IMR-90 (cell line): ENCODE measurements at regions not wholly inside any gene's neighbourhood (a gene's known extent, or its start where the extent isn't known, plus 50 kb on each side); places are given as distances from the start of the nearest gene placed in this dataset.

ENCODE experiments used
- ATAC-seq: fragments of 200-7000 bp; cut with Tn5 transposase; 2 replicates; pipeline ENCODE4 v1.9.1; 2020; ENCODE audit warnings: low read depth, mild to moderate bottlenecking, moderate library complexity
- BruUV-seq: library from RNA; stranded (reverse); fragments of 400-500 nt; replicated peaks from 2 replicates; lab custom pipeline; 2021; lab: Mats Ljungman, UMichigan
- CTCF ChIA-PET: fragments of 300-600 bp; formaldehyde crosslinking; extraction: SDS; loops from one replicate; lab custom pipeline; 2021; ENCODE audit warnings: antibody characterized with exemption; lab: Yijun Ruan, JAX
- POLR2A ChIA-PET: fragments of 300-600 bp; sonication (Branson Sonifier 250); formaldehyde crosslinking; loops from one replicate; lab custom pipeline; 2022; ENCODE audit warnings: antibody characterized with exemption; ENCODE audit not compliant: unreplicated experiment; lab: Charles Lee
- DNase-seq: peaks from one replicate; pipeline ENCODE4 v3.0.0; 2013
- H2AFZ ChIP-seq: replicated peaks from 2 replicates; pipeline ENCODE3; 2013; ENCODE audit warnings: low read length, mild to moderate bottlenecking; ENCODE audit not compliant: poor library complexity
- H2AK5ac ChIP-seq: 2 replicates; pipeline ENCODE4 v1.6.1; 2013; ENCODE audit warnings: low read depth, low read length, inconsistent platforms
- H2AK9ac ChIP-seq: replicated peaks from 2 replicates; pipeline ENCODE3; 2013; ENCODE audit warnings: mild to moderate bottlenecking, low read depth, low read length, moderate library complexity; ENCODE audit not compliant: poor library complexity
- H2BK120ac ChIP-seq: 2 replicates; pipeline ENCODE4 v1.6.1; 2013; ENCODE audit warnings: low read depth, low read length, inconsistent platforms
- H2BK15ac ChIP-seq: 3 replicates; pipeline ENCODE4 v1.6.1; 2013; ENCODE audit warnings: low read depth, low read length, inconsistent platforms
- H2BK20ac ChIP-seq: 2 replicates; pipeline ENCODE4 v1.6.1; 2013; ENCODE audit warnings: low read depth, mild to moderate bottlenecking, inconsistent platforms, low read length, moderate library complexity
- H2BK5ac ChIP-seq: 2 replicates; pipeline ENCODE4 v1.6.1; 2013; ENCODE audit warnings: mild to moderate bottlenecking, low read depth, low read length, inconsistent platforms; ENCODE audit not compliant: poor library complexity, severe bottlenecking
- H3K14ac ChIP-seq: replicated peaks from 2 replicates; pipeline ENCODE4 v1.6.1; 2013; ENCODE audit warnings: low read depth, low read length, inconsistent platforms
- H3K18ac ChIP-seq: 2 replicates; pipeline ENCODE4 v1.6.1; 2013; ENCODE audit warnings: low read depth, low read length, control low read depth
- H3K23ac ChIP-seq: 2 replicates; pipeline ENCODE4 v1.6.1; 2013; ENCODE audit warnings: low read depth, low read length, inconsistent platforms
- H3K27ac ChIP-seq: 2 replicates; pipeline ENCODE4 v1.5.1; 2013; ENCODE audit warnings: mild to moderate bottlenecking, control low read depth, low read length; ENCODE audit not compliant: insufficient read depth
- H3K27me3 ChIP-seq: 2 replicates; pipeline ENCODE4 v1.6.1; 2013; ENCODE audit warnings: low read length; ENCODE audit not compliant: control insufficient read depth, insufficient read depth
- H3K36me3 ChIP-seq: 2 replicates; pipeline ENCODE4 v1.6.1; 2013; ENCODE audit warnings: low read length, mixed read lengths; ENCODE audit not compliant: control insufficient read depth, insufficient read depth
- H3K4ac ChIP-seq: 2 replicates; pipeline ENCODE4 v1.6.1; 2013; ENCODE audit warnings: low read depth, low read length, inconsistent platforms
- H3K4me1 ChIP-seq: 2 replicates; pipeline ENCODE4 v1.6.1; 2013; ENCODE audit warnings: low read length, mixed read lengths; ENCODE audit not compliant: control insufficient read depth, insufficient read depth
- H3K4me2 ChIP-seq: 2 replicates; pipeline ENCODE4 v1.6.1; 2013; ENCODE audit warnings: low read depth, mild to moderate bottlenecking, control low read depth, low read length, moderate library complexity
- H3K4me3 ChIP-seq: 2 replicates; pipeline ENCODE4 v1.5.1; 2013; ENCODE audit warnings: low read depth, mild to moderate bottlenecking, control low read depth, low read length, moderate library complexity; ENCODE audit not compliant: insufficient read depth
- H3K56ac ChIP-seq: 2 replicates; pipeline ENCODE4 v1.6.1; 2013; ENCODE audit warnings: low read length, inconsistent platforms; ENCODE audit not compliant: insufficient read depth; ENCODE audit errors: extremely low read depth
- H3K79me1 ChIP-seq, 2 experiments: 2 replicates each; pipeline ENCODE4 v1.6.1; 2013; ENCODE audit warnings: low read length in 2 of 2, inconsistent platforms in 1 of 2, low read depth in 1 of 2
- H3K9ac ChIP-seq: 2 replicates; pipeline ENCODE4 v1.6.1; 2013; ENCODE audit warnings: low read depth, low read length, control low read depth
- H3K9me1 ChIP-seq: 2 replicates; pipeline ENCODE4 v1.6.1; 2013; ENCODE audit warnings: low read length, inconsistent platforms; ENCODE audit not compliant: insufficient read depth
- H3K9me3 ChIP-seq: 2 replicates; pipeline ENCODE4 v1.6.1; 2013; ENCODE audit warnings: low read length; ENCODE audit not compliant: control insufficient read depth, insufficient read depth
- H4K20me1 ChIP-seq: 2 replicates; pipeline ENCODE4 v1.6.1; 2013; ENCODE audit warnings: low read length, inconsistent platforms; ENCODE audit not compliant: insufficient read depth
- H4K5ac ChIP-seq: 2 replicates; pipeline ENCODE4 v1.6.1; 2013; ENCODE audit warnings: mild to moderate bottlenecking, low read depth, low read length, control low read depth
- H4K8ac ChIP-seq, 2 experiments: 2 replicates each; pipeline ENCODE4 v1.6.1; 2013; ENCODE audit warnings: low read depth in 2 of 2, low read length in 2 of 2, control low read depth in 1 of 2, inconsistent platforms in 1 of 2
- H4K91ac ChIP-seq: 2 replicates; pipeline ENCODE4 v1.6.1; 2013; ENCODE audit warnings: low read depth, low read length, inconsistent platforms; ENCODE audit not compliant: insufficient read depth
- RCOR1 ChIP-seq: IDR thresholded peaks from 2 replicates; pipeline ENCODE4 v1.6.1; 2012; ENCODE audit warnings: mild to moderate bottlenecking, low read length, improper control_type of control experiment; ENCODE audit not compliant: insufficient replicate concordance
- RFX5 ChIP-seq: IDR thresholded peaks from 2 replicates; pipeline ENCODE4 v1.8.0; 2012; ENCODE audit warnings: low read depth, mild to moderate bottlenecking, low read length, moderate library complexity
- WGBS, 2 experiments: methylation state at CpG; one replicate each; pipeline versions ENCODE4 v1.1.5 to v1.1.7; 2013; ENCODE audit warnings: missing lambda C conversion rate in 2 of 2; ENCODE audit not compliant: insufficient read length in 1 of 2; ENCODE audit errors: extremely low coverage in 2 of 2; 5-methylcytosine and 5-hydroxymethylcytosine counted together
- dilution Hi-C: fragments of 300-500 bp; cut with HindIII; formaldehyde crosslinking; loops from one replicate; pipeline ENCODE4 v1.14.3; 2018; ENCODE audit warnings: low sequenced_read_pairs; ENCODE audit not compliant: unreplicated experiment
- in situ Hi-C: fragments of 300-500 bp; cut with MboI; formaldehyde crosslinking; loops from 3 replicates; pipeline ENCODE4 v1.14.3; 2019; ENCODE audit warnings: low sequenced_read_pairs, inconsistent platforms, mixed read lengths
- intact Hi-C: fragments of 100-400 bp; cut with micrococcal nuclease; formaldehyde crosslinking; loops from 2 replicates; pipeline ENCODE4 v1.10.0; 2022
- TF ChIP-seq, protein P1 (sequence below): fragments of 150-350 bp; IDR thresholded peaks from 2 replicates; pipeline ENCODE4 v1.6.1; 2016; ENCODE audit warnings: low read depth, mild to moderate bottlenecking, low read length, moderate library complexity, borderline replicate concordance

DNA sequence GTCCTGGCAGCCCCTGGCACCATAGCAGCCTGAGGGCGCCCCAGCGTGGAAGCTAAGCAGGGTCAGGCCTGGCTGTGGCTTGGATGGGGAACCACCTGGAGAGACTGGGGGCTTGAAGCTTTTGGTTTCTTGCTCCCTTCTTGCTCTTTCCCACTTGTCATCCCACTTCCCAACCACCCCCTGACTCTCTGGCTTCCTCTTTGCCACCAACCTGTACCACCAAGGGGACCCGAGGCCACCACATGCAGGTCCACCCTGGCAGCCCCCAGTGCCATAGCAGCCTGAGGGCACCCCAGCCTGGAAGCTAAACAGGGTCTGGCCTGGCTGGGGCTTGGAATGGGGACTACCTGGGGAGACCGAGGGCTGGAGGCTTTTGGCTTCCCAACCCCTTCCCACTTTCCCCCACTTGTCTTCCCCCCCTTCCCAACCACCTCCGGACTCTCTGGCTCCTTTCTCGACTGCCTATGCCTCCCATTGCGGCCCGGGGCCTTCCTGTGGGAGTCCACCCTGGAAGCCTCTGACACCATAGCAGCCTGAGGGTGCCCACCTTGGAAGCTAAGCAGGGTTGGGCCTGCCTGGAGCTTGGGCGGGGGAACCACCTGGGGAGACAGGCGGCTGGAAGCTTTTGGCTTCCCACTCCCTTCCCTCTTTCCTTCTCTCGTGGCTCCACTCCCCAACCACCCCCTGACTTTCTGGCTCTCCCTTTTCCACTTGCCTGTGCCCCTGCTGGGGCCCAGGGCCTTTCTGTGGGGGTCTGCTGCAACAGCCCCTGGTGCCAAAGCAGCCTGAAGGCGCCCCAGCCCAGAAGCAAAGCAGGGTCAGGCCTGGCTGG, 2294.4 kb downstream of the TP53TG3F start:
- WGBS, 2 experiments: no CpG with 5 or more reads among the region's 12 CpGs
- dilution Hi-C loops: no loop called here

More for the DNA sequence above, 2294.4 kb downstream of the TP53TG3F start:
- no peak for ATAC-seq
- Histone ChIP-seq H3K36me3 (no peaks in the 10 kb centered on the region), H3K14ac (no peak overlapping the region), H3K4me2 (no peak overlapping the region), H2AK5ac (no peak overlapping the region), H4K91ac (no peak overlapping the region), H2AK9ac (no peak overlapping the region), H3K79me1 (no peaks in the 10 kb centered on the region), H3K56ac (no peak overlapping the region), H3K4me3 (no peak overlapping the region), H3K27me3 (no peaks in the 10 kb centered on the region), H2BK120ac (no peak overlapping the region), H2AFZ (no peak overlapping the region), H3K23ac (no peak overlapping the region), H2BK15ac (no peak overlapping the region), H4K20me1 (no peaks in the 10 kb centered on the region), H4K8ac (no peak overlapping the region), H3K18ac (no peak overlapping the region), H4K5ac (no peak overlapping the region), H3K27ac (no peak overlapping the region), H3K4me1 (no peaks in the 10 kb centered on the region), H3K9me3 (peaks cover 50% of the 10 kb centered on the region), H3K9ac (no peak overlapping the region), H2BK20ac (no peak overlapping the region), H2BK5ac (no peak overlapping the region), H3K4ac (no peak overlapping the region), H3K9me1 (no peaks in the 10 kb centered on the region)
- in situ Hi-C loops: no loop called here
- ChIA-PET CTCF (no interaction called here), POLR2A (no interaction called here)
- intact Hi-C loops: no loop called here
- BruUV-seq: no TSS peak
- no peak for DNase-seq
- no peak for TF ChIP-seq RFX5
- TF ChIP-seq, protein P1, sequence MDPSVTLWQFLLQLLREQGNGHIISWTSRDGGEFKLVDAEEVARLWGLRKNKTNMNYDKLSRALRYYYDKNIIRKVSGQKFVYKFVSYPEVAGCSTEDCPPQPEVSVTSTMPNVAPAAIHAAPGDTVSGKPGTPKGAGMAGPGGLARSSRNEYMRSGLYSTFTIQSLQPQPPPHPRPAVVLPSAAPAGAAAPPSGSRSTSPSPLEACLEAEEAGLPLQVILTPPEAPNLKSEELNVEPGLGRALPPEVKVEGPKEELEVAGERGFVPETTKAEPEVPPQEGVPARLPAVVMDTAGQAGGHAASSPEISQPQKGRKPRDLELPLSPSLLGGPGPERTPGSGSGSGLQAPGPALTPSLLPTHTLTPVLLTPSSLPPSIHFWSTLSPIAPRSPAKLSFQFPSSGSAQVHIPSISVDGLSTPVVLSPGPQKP: no peak
- TF ChIP-seq RCOR1: no peak
